ENCODE measurements at regions not wholly inside any gene's neighbourhood (a gene's known extent, or its start where the extent isn't known, plus 50 kb on each side); places are given as distances from the start of the nearest gene placed in this dataset.
"Not testable (repeated sequence)": the region's sequence is repeated elsewhere in the genome, so short reads cannot be mapped to it uniquely, and the experiment has no call there.

DNA sequence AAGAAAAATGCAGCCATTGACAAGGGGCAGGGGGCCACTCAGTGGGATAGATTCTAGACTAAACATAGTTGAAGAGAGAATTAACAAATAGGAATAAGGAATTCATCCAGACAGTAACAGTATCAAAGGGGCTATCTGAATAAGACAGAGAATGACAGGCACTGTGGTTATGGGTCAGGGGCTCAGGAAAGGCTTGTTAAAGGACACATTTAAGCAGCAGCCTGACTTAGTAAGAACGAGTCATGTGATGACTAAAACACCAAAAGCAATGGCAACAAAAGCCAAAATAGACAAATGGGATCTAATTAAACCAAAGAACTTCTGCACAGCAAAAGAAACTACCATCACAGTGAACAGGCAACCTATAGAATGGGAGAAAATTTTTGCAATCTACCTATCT is 78.9 kb downstream of the TEX35 start:
- H3K9me3 Mint-ChIP-seq; H3K27ac Mint-ChIP-seq; H3K27me3 Mint-ChIP-seq; DNase-seq; H3K36me3 Mint-ChIP-seq (ENCODE audit: low read depth); H3K4me3 Mint-ChIP-seq; H3K4me1 Mint-ChIP-seq: not testable (repeated sequence)
- ATAC-seq = peak; percentile 36

DNA sequence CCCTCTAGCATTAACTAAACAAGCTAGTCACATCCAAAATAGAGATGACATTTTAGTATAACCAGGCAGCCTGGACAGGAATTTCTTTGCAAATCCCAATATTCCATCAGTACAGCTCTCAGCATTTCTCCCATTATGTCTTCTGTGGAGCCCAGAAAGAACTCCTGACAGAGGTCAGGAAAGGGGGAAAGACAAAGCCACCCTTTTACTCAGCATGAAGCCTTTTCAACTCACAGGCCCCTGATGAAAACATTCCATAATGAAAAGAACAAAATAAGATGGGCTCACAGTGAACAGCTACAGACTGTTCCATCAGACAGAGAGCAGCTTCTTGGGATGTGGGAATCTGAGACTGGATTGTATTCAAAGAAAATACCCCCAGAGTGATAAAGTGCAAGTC is 80.6 kb downstream of the TEX35 start:
- H3K4me1 Mint-ChIP-seq = peaks cover 4% of the 10 kb centered on the region

DNA sequence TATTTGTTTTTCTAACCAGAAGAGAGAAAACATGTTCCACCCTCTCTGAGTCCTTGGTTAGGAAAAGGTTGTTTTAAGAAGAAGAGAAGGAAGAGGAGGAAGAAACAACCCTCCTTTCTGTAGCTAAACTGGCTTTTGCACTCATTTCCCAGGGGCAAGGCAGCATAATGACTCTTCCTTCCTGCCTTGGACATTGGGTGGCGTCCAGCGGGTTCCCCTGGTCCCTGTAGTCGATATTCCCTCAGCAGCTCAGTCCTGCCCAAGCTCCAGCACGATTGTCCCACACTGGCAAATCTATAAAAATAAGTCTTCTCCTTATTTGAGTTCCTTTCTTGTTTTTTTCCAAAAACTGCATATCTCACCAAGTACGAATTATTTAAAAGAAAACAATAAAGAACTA is 81.2 kb downstream of the TEX35 start:
- peaks cover 7% of the 10 kb centered on the region for H3K27me3 Mint-ChIP-seq
- H3K36me3 Mint-ChIP-seq (ENCODE audit: low read depth) = no peaks in the 10 kb centered on the region
- ATAC-seq = no peak
- H3K4me3 Mint-ChIP-seq = no peak overlapping the region
- no peak for DNase-seq
- H3K27ac Mint-ChIP-seq = no peak overlapping the region
- H3K4me1 Mint-ChIP-seq = peaks cover 4% of the 10 kb centered on the region
- H3K9me3 Mint-ChIP-seq = peaks cover 9% of the 10 kb centered on the region

More for the DNA sequence above, 80.6 kb downstream of the TEX35 start:
- no peak for ATAC-seq
- H3K9me3 Mint-ChIP-seq = peaks cover 9% of the 10 kb centered on the region
- H3K4me3 Mint-ChIP-seq = no peak overlapping the region
- peaks cover 11% of the 10 kb centered on the region for H3K27me3 Mint-ChIP-seq
- H3K27ac Mint-ChIP-seq = no peak overlapping the region
- no peak for DNase-seq
- no peaks in the 10 kb centered on the region for H3K36me3 Mint-ChIP-seq (ENCODE audit: low read depth)

GRCh38 chr1:178595491-178595890 is 82.6 kb downstream of the TEX35 start:
- peaks cover 6% of the 10 kb centered on the region for H3K4me1 Mint-ChIP-seq

GRCh38 chr1:178599087-178599486 is 86.2 kb downstream of the TEX35 start:
- DNase-seq (no peak), ATAC-seq (no peak)
- H3K27ac Mint-ChIP-seq = no peak overlapping the region
- H3K9me3 Mint-ChIP-seq = no peaks in the 10 kb centered on the region
- H3K27me3 Mint-ChIP-seq = peaks cover 3% of the 10 kb centered on the region
- no peaks in the 10 kb centered on the region for H3K36me3 Mint-ChIP-seq (ENCODE audit: low read depth)
- H3K4me1 Mint-ChIP-seq = peaks cover 4% of the 10 kb centered on the region
- H3K4me3 Mint-ChIP-seq = no peak overlapping the region

More at GRCh38 chr1:178595491-178595890, 82.6 kb downstream of the TEX35 start:
- peaks cover 9% of the 10 kb centered on the region for H3K9me3 Mint-ChIP-seq
- no peak for ATAC-seq
- DNase-seq = no peak
- peaks cover 3% of the 10 kb centered on the region for H3K27me3 Mint-ChIP-seq
- H3K27ac Mint-ChIP-seq = no peak overlapping the region
- H3K4me3 Mint-ChIP-seq = no peak overlapping the region
- H3K36me3 Mint-ChIP-seq (ENCODE audit: low read depth) = no peaks in the 10 kb centered on the region

GRCh38 chr1:178599745-178600144 is 86.8 kb downstream of the TEX35 start:
- Mint-ChIP-seq H3K4me1 (peaks cover 4% of the 10 kb centered on the region), H3K27ac (no peak overlapping the region), H3K9me3 (no peaks in the 10 kb centered on the region), H3K4me3 (no peak overlapping the region), H3K27me3 (peaks cover 3% of the 10 kb centered on the region), H3K36me3 (ENCODE audit: low read depth) (no peaks in the 10 kb centered on the region)
- no peak for ATAC-seq
- DNase-seq = no peak

DNA sequence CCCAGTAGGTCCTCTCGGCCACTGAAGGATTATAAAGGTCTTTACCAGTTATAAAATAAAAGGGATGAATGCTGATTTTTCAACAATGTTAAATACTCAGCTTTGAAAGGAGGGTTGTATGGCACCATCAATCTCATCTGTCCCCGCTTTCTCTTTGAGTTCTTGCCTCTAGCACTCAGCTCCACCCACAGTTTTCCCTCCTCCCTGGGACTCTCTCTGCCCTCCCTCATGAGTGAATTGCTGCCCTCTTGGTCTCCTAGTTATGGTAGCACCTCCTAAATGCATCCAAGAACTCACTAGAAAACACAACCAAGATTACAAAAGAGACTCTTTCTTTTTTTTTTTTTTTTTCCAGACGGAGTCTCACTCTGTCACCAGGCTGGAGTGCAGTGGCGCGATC is 91.0 kb downstream of the TEX35 start:
- ATAC-seq (no peak), DNase-seq (no peak)
- Mint-ChIP-seq H3K27me3 (no peaks in the 10 kb centered on the region), H3K4me3 (no peak overlapping the region), H3K36me3 (ENCODE audit: low read depth) (no peaks in the 10 kb centered on the region), H3K9me3 (no peaks in the 10 kb centered on the region), H3K27ac (peak overlapping the region; percentile 58), H3K4me1 (peaks cover 23% of the 10 kb centered on the region)

- H3K4me3 Mint-ChIP-seq = no peak overlapping the region
- peak overlapping the region; percentile 15 for H3K27ac Mint-ChIP-seq
Measured at GRCh38 chr1:178606839-178607238, 93.9 kb downstream of the TEX35 start.

DNA sequence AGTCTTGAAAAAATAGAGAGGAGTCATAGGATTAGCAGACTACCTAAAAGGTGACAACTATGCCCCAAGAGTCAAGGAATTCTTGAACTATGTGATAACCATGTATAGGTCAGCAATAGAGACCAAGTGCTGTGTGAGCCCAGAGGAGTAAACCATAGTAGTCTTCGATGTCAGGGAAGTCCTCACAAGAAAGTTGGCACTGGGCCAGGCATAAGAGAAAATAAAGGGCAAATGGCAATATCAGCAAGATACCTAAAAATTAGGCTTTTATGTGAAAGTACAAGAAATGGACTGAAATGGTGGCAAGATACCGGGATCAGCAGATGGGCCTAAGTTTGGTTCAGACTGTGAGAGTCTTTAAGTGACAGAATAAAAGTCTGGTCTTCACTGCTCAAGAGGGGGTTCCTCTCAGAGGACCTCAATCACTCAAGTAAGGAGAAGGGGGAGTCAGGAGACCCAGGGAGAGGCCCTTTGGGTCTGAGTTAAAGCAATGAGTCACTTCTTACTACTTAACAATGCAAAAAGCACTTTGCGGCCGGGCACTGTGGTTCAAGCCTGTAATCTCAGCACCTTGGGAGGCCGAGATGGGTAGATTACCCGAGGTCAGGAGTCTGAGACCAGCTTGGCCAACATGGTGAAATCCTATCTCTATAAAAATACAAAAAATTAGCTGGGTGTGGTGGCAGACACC is 95.0 kb downstream of the TEX35 start:
- H3K9me3 Mint-ChIP-seq = no peaks in the 10 kb centered on the region
- ATAC-seq (peak; percentile 25), DNase-seq (peak; percentile 10)
- H3K27ac Mint-ChIP-seq = peak overlapping the region; percentile 66
- no peaks in the 10 kb centered on the region for H3K27me3 Mint-ChIP-seq
- no peak overlapping the region for H3K4me3 Mint-ChIP-seq
- H3K4me1 Mint-ChIP-seq = peaks cover 26% of the 10 kb centered on the region
- H3K36me3 Mint-ChIP-seq (ENCODE audit: low read depth) = no peaks in the 10 kb centered on the region

More at GRCh38 chr1:178606839-178607238, 93.9 kb downstream of the TEX35 start:
- Mint-ChIP-seq H3K9me3 (no peaks in the 10 kb centered on the region), H3K36me3 (ENCODE audit: low read depth) (no peaks in the 10 kb centered on the region), H3K4me1 (peaks cover 26% of the 10 kb centered on the region), H3K27me3 (no peaks in the 10 kb centered on the region)
- no peak for ATAC-seq
- DNase-seq = no peak

GRCh38 chr1:178609015-178609414 is 96.1 kb downstream of the TEX35 start:
- H3K9me3 Mint-ChIP-seq = no peaks in the 10 kb centered on the region
- no peaks in the 10 kb centered on the region for H3K36me3 Mint-ChIP-seq (ENCODE audit: low read depth)
- no peak overlapping the region for H3K4me3 Mint-ChIP-seq
- peak overlapping the region; percentile 66 for H3K27ac Mint-ChIP-seq
- ATAC-seq (no peak), DNase-seq (no peak)
- H3K4me1 Mint-ChIP-seq = peaks cover 24% of the 10 kb centered on the region
- H3K27me3 Mint-ChIP-seq = no peaks in the 10 kb centered on the region

- H3K4me1 Mint-ChIP-seq = peaks cover 22% of the 10 kb centered on the region
- not testable (repeated sequence) for H3K4me3 Mint-ChIP-seq; H3K36me3 Mint-ChIP-seq (ENCODE audit: low read depth); H3K27ac Mint-ChIP-seq; H3K27me3 Mint-ChIP-seq; ATAC-seq; H3K9me3 Mint-ChIP-seq; DNase-seq
Measured at GRCh38 chr1:178610690-178611410, 97.9 kb downstream of the TEX35 start.

- H3K4me1 Mint-ChIP-seq = peaks cover 14% of the 10 kb centered on the region
- H3K9me3 Mint-ChIP-seq = no peaks in the 10 kb centered on the region
- no peak overlapping the region for H3K27ac Mint-ChIP-seq
- no peak for DNase-seq
- H3K4me3 Mint-ChIP-seq = no peak overlapping the region
- no peaks in the 10 kb centered on the region for H3K36me3 Mint-ChIP-seq (ENCODE audit: low read depth)
- ATAC-seq = no peak
- H3K27me3 Mint-ChIP-seq = no peaks in the 10 kb centered on the region
Measured at GRCh38 chr1:178612261-178612660, 99.4 kb downstream of the TEX35 start.

- no peak for ATAC-seq
- Mint-ChIP-seq H3K36me3 (ENCODE audit: low read depth) (no peaks in the 10 kb centered on the region), H3K4me3 (no peak overlapping the region), H3K27ac (no peak overlapping the region), H3K9me3 (no peaks in the 10 kb centered on the region), H3K27me3 (no peaks in the 10 kb centered on the region), H3K4me1 (peaks cover 9% of the 10 kb centered on the region)
- DNase-seq = no peak
Measured at GRCh38 chr1:178613271-178613945, 100.5 kb downstream of the TEX35 start.

- Mint-ChIP-seq H3K9me3 (no peaks in the 10 kb centered on the region), H3K36me3 (ENCODE audit: low read depth) (no peaks in the 10 kb centered on the region), H3K27ac (no peak overlapping the region), H3K4me3 (no peak overlapping the region), H3K27me3 (no peaks in the 10 kb centered on the region), H3K4me1 (peaks cover 3% of the 10 kb centered on the region)
- ATAC-seq = no peak
- DNase-seq = no peak
Measured at GRCh38 chr1:178614286-178614685, 101.4 kb downstream of the TEX35 start.
